IPS-NIHi11 (cell line): ENCODE measurements at regions not wholly inside any gene's neighbourhood (a gene's known extent, or its start where the extent isn't known, plus 50 kb on each side); places are given as distances from the start of the nearest gene placed in this dataset.
"Not testable (repeated sequence)": the region's sequence is repeated elsewhere in the genome, so short reads cannot be mapped to it uniquely, and the experiment has no call there.

Experiments used
- DNase-seq: peaks from one replicate; pipeline ENCODE4 v3.0.0; 2012; ENCODE audit warnings: mixed read lengths, low spot score

- no peak for DNase-seq
These were observed 133.4 kb downstream of the EHF start for GRCh38 chr11:34754171-34754823.

- no peak for DNase-seq
These were observed 130.0 kb downstream of the EHF start for GRCh38 chr11:34750692-34751405.

GRCh38 chr11:34749666-34750659 lies 129.1 kb downstream of the EHF start:
- no peak for DNase-seq

- no peak for DNase-seq
These were observed 127.1 kb downstream of the EHF start for GRCh38 chr11:34748036-34748435.

- no peak for DNase-seq
These were observed 126.4 kb downstream of the EHF start for GRCh38 chr11:34747251-34747650.

- no peak for DNase-seq
These were observed 124.3 kb downstream of the EHF start for GRCh38 chr11:34745195-34745594.

- no peak for DNase-seq
These were observed 123.6 kb downstream of the EHF start for GRCh38 chr11:34744511-34744910.

GRCh38 chr11:34738237-34738636 lies 117.3 kb downstream of the EHF start:
- DNase-seq = no peak

- no peak for DNase-seq
These were observed 111.9 kb downstream of the EHF start for GRCh38 chr11:34732831-34733230.

- DNase-seq = no peak
These were observed 110.7 kb downstream of the EHF start for GRCh38 chr11:34731603-34732002.

- DNase-seq = no peak
These were observed 109.8 kb downstream of the EHF start for GRCh38 chr11:34730544-34731295.

GRCh38 chr11:34728609-34729008 lies 107.7 kb downstream of the EHF start:
- DNase-seq = no peak

GRCh38 chr11:34727228-34727737 lies 106.4 kb downstream of the EHF start:
- DNase-seq = no peak

- no peak for DNase-seq
These were observed 104.1 kb downstream of the EHF start for GRCh38 chr11:34724973-34725372.

GRCh38 chr11:34721646-34722045 lies 100.8 kb downstream of the EHF start:
- no peak for DNase-seq

- DNase-seq = no peak
These were observed 98.5 kb downstream of the EHF start for GRCh38 chr11:34719303-34719848.

- not testable (repeated sequence) for DNase-seq
These were observed 92.7 kb downstream of the EHF start for GRCh38 chr11:34713631-34714030.
